Left lung (tissue), 4 donors: ENCODE measurements at regions not wholly inside any gene's neighbourhood (a gene's known extent, or its start where the extent isn't known, plus 50 kb on each side); places are given as distances from the start of the nearest gene placed in this dataset.

Source experiments
- ATAC-seq: fragments of 200-7000 bp; cut with Tn5 transposase; one replicate; pipeline ENCODE4 v1.9.1; 2020; ENCODE audit warnings: moderate library complexity
- DNase-seq, 4 donors: peaks; one replicate each; pipeline ENCODE4 v3.0.0-alpha.2; 2013 to 2020
- H3K27ac ChIP-seq, 2 donors: fragments of 200-600 bp; sonication (generic) in 1 of 2; one replicate each; pipeline versions ENCODE4 v1.5.0 to v1.8.0; 2020 to 2021
- H3K27me3 ChIP-seq, 2 donors: fragments of 200-600 bp; sonication (generic) in 1 of 2; one replicate each; pipeline versions ENCODE4 v1.5.0 to v1.8.0; 2020 to 2021
- H3K36me3 ChIP-seq, 2 donors: fragments of 200-600 bp; sonication (generic) in 1 of 2; one replicate each; pipeline versions ENCODE4 v1.5.0 to v1.8.0; 2020 to 2021
- H3K4me1 ChIP-seq, 2 donors: fragments of 200-600 bp; one replicate each; pipeline ENCODE4 v1.8.0; 2021
- H3K4me3 ChIP-seq, 2 donors: fragments of 200-600 bp; sonication (generic) in 1 of 2; one replicate each; pipeline versions ENCODE4 v1.5.0 to v1.8.0; 2020 to 2021; ENCODE audit warnings: mild to moderate bottlenecking in 1 of 2
- H3K9me3 ChIP-seq, 2 donors: fragments of 200-600 bp; sonication (generic) in 1 of 2; one replicate each; pipeline versions ENCODE4 v1.5.0 to v1.8.0; 2020 to 2021
- intact Hi-C, 2 donors: fragments of 100-400 bp; cut with DNase I; formaldehyde crosslinking; loops; one replicate each; pipeline versions ENCODE4 v1.11.2 to v1.14.2; 2022
- TF ChIP-seq, protein P1 (sequence below), 2 donors: fragments of 200-600 bp; sonication (generic) in 1 of 2; IDR thresholded peaks; one replicate each; pipeline versions ENCODE4 v1.5.0 to v1.8.0; 2021; ENCODE audit warnings: antibody characterized with exemption in 2 of 2
- donor health status: DM: no; HTN: yes; CAD: no.
- donor health status: DM: no; HTN: no; CAD: no.

DNA sequence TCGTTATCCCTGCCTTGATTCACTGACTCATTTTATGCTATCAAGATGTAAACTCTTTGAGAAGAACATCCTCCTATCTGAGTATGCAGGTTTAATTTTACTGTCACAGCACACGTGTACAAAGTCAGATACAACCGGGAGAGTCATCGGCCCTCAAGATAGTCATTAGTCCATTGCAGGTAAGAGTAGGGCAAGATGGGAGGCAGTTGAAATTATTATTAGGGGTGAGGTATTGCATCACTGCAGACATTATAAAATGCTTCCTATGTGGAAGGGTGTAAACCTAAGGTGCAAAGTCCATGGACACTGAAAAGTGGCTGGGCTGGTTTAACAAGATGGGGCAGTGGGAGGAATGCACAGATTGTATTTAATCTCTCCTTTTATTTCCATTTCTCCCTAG lies 113.7 kb downstream of the ARL4A start:
- Histone ChIP-seq H3K4me3 (no peak overlapping the region), H3K36me3 (no peaks in the 10 kb centered on the region), H3K27me3 (no peaks in the 10 kb centered on the region), H3K27ac (no peak overlapping the region), H3K9me3 (no peaks in the 10 kb centered on the region), H3K4me1 (no peaks in the 10 kb centered on the region)
- ATAC-seq (no peak), DNase-seq (peak in 1 of 4 donors; percentile 7)
- intact Hi-C loops, result no loop called here
- TF ChIP-seq, protein P1, sequence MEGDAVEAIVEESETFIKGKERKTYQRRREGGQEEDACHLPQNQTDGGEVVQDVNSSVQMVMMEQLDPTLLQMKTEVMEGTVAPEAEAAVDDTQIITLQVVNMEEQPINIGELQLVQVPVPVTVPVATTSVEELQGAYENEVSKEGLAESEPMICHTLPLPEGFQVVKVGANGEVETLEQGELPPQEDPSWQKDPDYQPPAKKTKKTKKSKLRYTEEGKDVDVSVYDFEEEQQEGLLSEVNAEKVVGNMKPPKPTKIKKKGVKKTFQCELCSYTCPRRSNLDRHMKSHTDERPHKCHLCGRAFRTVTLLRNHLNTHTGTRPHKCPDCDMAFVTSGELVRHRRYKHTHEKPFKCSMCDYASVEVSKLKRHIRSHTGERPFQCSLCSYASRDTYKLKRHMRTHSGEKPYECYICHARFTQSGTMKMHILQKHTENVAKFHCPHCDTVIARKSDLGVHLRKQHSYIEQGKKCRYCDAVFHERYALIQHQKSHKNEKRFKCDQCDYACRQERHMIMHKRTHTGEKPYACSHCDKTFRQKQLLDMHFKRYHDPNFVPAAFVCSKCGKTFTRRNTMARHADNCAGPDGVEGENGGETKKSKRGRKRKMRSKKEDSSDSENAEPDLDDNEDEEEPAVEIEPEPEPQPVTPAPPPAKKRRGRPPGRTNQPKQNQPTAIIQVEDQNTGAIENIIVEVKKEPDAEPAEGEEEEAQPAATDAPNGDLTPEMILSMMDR (IDR thresholded peaks at IDR 0.05), result no peak

DNA sequence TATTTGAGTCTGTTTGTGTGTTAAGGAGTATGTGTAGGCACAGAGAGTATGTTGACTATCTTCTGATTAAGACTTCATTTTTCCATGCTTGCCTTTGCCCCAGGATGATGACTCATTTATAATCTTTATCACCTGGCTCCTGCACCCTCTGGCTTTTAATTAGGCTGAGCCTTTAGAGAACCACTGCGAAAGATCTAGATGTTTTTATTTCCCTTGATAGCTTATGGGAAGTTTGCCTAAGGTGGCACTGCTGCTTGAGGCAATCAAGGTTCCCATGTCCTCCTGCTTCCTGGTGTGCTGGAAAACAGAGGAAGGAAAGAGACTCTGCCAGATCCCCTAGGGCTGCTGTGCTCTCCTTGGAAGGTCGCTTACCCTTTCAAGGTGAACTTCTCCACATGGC lies 114.6 kb downstream of the ARL4A start:
- no peaks in the 10 kb centered on the region for H3K27me3 ChIP-seq
- TF ChIP-seq, protein P1 (IDR thresholded peaks at IDR 0.05), result no peak
- H3K9me3 ChIP-seq, result no peaks in the 10 kb centered on the region
- intact Hi-C loops, result no loop called here
- ATAC-seq (no peak), DNase-seq (no peak)
- H3K36me3 ChIP-seq, result no peaks in the 10 kb centered on the region
- H3K27ac ChIP-seq, result no peak overlapping the region
- no peaks in the 10 kb centered on the region for H3K4me1 ChIP-seq
- H3K4me3 ChIP-seq, result no peak overlapping the region

DNA sequence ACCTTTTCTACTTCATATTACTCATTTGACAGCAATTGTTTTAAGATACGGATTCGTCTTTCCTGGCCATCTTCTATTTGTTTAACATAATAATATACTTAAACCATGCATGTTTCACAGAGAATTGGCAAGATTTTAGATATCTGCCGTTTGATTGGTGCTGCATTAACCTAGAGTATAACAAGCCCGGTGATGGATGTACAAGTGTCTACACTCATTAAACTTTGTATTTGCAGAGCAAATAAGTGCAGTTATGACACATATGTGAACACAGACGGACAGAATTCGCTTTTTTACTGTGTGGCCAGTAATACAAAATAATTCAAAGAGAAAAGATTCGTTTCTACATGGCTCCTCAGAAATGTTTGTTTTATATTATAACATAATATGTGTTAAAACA lies 116.1 kb downstream of the ARL4A start:
- Histone ChIP-seq H3K36me3 (no peaks in the 10 kb centered on the region), H3K27me3 (no peaks in the 10 kb centered on the region), H3K27ac (no peak overlapping the region), H3K4me3 (no peak overlapping the region), H3K4me1 (no peaks in the 10 kb centered on the region), H3K9me3 (no peaks in the 10 kb centered on the region)
- TF ChIP-seq, protein P1 (IDR thresholded peaks at IDR 0.05), result no peak
- ATAC-seq (no peak), DNase-seq (no peak)
- intact Hi-C loops, result no loop called here

DNA sequence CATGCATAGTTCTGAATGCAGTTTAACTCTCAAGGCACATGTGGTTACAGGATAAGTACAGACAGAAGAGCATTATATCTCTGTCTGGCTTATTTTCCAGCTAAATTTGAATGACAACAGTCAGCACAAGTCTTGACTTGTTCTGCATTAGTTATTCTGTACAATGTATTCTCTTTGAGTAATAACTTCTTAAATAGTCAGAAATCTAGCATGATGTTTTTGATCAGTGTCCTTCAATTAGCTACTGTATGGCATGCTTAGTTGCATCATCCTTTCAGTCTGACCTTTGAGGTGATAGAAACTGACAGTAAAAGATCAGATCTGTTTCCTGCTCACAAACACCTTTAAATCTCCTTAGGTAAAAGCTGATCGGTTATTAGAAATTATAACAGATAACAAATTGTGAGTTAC lies 118.1 kb downstream of the ARL4A start:
- H3K9me3 ChIP-seq, result no peaks in the 10 kb centered on the region
- DNase-seq, result no peak
- no peaks in the 10 kb centered on the region for H3K4me1 ChIP-seq
- ATAC-seq, result no peak
- H3K4me3 ChIP-seq, result no peak overlapping the region
- TF ChIP-seq, protein P1 (IDR thresholded peaks at IDR 0.05), result no peak
- H3K27ac ChIP-seq, result no peak overlapping the region
- intact Hi-C loops, result no loop called here
- no peaks in the 10 kb centered on the region for H3K36me3 ChIP-seq
- no peaks in the 10 kb centered on the region for H3K27me3 ChIP-seq

DNA sequence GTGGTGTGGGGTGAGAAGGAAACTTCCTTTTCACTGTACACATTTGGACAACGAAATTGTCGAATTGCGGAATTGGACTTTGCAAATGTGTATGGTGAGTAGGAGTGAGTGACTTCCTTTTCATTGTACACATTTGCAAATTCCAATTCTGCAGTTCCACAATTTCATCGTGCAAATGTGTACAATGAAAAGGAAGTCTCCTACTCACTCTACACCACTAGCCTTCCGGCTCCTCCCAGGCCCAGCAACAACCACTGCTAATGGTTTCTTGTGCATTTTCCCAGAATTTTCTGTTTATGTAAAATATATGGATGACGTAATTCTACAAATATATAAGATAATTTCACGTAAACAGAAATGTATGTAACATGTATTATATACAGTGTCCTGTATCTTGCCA lies 118.5 kb downstream of the ARL4A start:
- DNase-seq, result no peak
- H3K4me1 ChIP-seq, result no peaks in the 10 kb centered on the region
- no peak overlapping the region for H3K27ac ChIP-seq
- peak; percentile 52 for ATAC-seq
- no peaks in the 10 kb centered on the region for H3K27me3 ChIP-seq
- no peak overlapping the region for H3K4me3 ChIP-seq
- H3K9me3 ChIP-seq, result no peaks in the 10 kb centered on the region
- intact Hi-C loops, result no loop called here
- TF ChIP-seq, protein P1 (IDR thresholded peaks at IDR 0.05), result no peak
- H3K36me3 ChIP-seq, result no peaks in the 10 kb centered on the region
